OCI-LY7 (cell line): ENCODE measurements at regions not wholly inside any gene's neighbourhood (a gene's known extent, or its start where the extent isn't known, plus 50 kb on each side); places are given as distances from the start of the nearest gene placed in this dataset.

Source experiments
- BruUV-seq: library from RNA; stranded (reverse); fragments of 400-500 nt; replicated peaks from 2 replicates; lab custom pipeline; 2021; lab: Mats Ljungman, UMichigan
- CTCF ChIA-PET: fragments of 300-600 bp; sonication (Branson Sonifier 250); formaldehyde crosslinking; loops from one replicate; lab custom pipeline; 2022; ENCODE audit warnings: antibody characterized with exemption; ENCODE audit not compliant: unreplicated experiment; lab: Charles Lee
- POLR2A ChIA-PET: fragments of 300-600 bp; sonication (Branson Sonifier 250); formaldehyde crosslinking; loops from one replicate; lab custom pipeline; 2022; ENCODE audit warnings: antibody characterized with exemption; lab: Charles Lee
- DNase-seq: peaks from one replicate; pipeline ENCODE4 v3.0.0-alpha.2; 2015; ENCODE audit warnings: low spot score
- H2AFZ ChIP-seq: fragments of 200-600 bp; sonication (generic), shearing (Covaris generic); 2 replicates; pipeline ENCODE4 v1.6.1; 2014; ENCODE audit warnings: mild to moderate bottlenecking, antibody characterized with exemption, low read length, moderate library complexity
- H3K27ac ChIP-seq: fragments of 200-600 bp; sonication (generic); 2 replicates; pipeline ENCODE4 v1.5.1; 2014; ENCODE audit warnings: mixed run types, low read depth, mild to moderate bottlenecking, moderate library complexity, low read length, inconsistent platforms; ENCODE audit not compliant: poor library complexity, severe bottlenecking
- H3K36me3 ChIP-seq: fragments of 200-600 bp; sonication (generic); 2 replicates; pipeline ENCODE4 v1.6.1; 2014; ENCODE audit warnings: mild to moderate bottlenecking, antibody characterized with exemption, low read length, moderate library complexity, mixed read lengths; ENCODE audit not compliant: insufficient read depth
- H3K4me1 ChIP-seq: fragments of 200-600 bp; sonication (generic); 2 replicates; pipeline ENCODE4 v1.5.1; 2014; ENCODE audit warnings: mild to moderate bottlenecking, low read length; ENCODE audit not compliant: insufficient read depth, poor library complexity, severe bottlenecking
- H3K4me2 ChIP-seq: fragments of 200-600 bp; sonication (generic); 2 replicates; pipeline ENCODE4 v1.6.1; 2014; ENCODE audit warnings: mild to moderate bottlenecking, low read length
- H3K4me3 ChIP-seq: fragments of 200-600 bp; sonication (generic); 2 replicates; pipeline ENCODE4 v1.5.1; 2014; ENCODE audit warnings: mild to moderate bottlenecking, low read depth, low read length; ENCODE audit not compliant: poor library complexity, severe bottlenecking
- H3K79me2 ChIP-seq: fragments of 200-600 bp; sonication (generic); 2 replicates; pipeline ENCODE4 v1.6.1; 2016; ENCODE audit warnings: low read depth, mild to moderate bottlenecking, low read length, moderate library complexity, mixed read lengths; ENCODE audit not compliant: insufficient read depth
- H3K9me2 ChIP-seq: fragments of 200-600 bp; sonication (generic); 2 replicates; pipeline ENCODE4 v1.6.1; 2016; ENCODE audit warnings: mild to moderate bottlenecking, low read length, mixed read lengths; ENCODE audit not compliant: insufficient read depth
- H3K9me3 ChIP-seq: fragments of 200-600 bp; sonication (generic); 2 replicates; pipeline ENCODE4 v1.6.1; 2014; ENCODE audit warnings: mild to moderate bottlenecking, mixed run types, low read length, mixed read lengths
- H4K20me1 ChIP-seq: fragments of 200-600 bp; sonication (generic); 2 replicates; pipeline ENCODE4 v1.6.1; 2014; ENCODE audit warnings: mild to moderate bottlenecking, antibody characterized with exemption, low read length, moderate library complexity, mixed read lengths; ENCODE audit not compliant: insufficient read depth
- CTCF ChIP-seq: fragments of 200-600 bp; sonication (generic); conservative IDR thresholded peaks from 2 replicates; pipeline ENCODE4 v1.5.1; 2014; ENCODE audit warnings: mild to moderate bottlenecking, antibody characterized with exemption, low read length, moderate library complexity, mixed read lengths
- EZH2phosphoT487 ChIP-seq: fragments of 200-600 bp; sonication (generic); IDR thresholded peaks from 2 replicates; pipeline ENCODE4 v1.6.1; 2018; ENCODE audit warnings: low read depth, borderline replicate concordance, mild to moderate bottlenecking, mixed run types, antibody characterized with exemption, low read length, moderate library complexity, mixed read lengths
- intact Hi-C: fragments of 100-400 bp; cut with micrococcal nuclease; formaldehyde crosslinking; loops from one replicate; pipeline ENCODE4 v1.10.0; 2022; ENCODE audit not compliant: unreplicated experiment

GRCh38 chr5:173454736-173455598, 126.8 kb upstream of the STC2 start:
- H3K4me2 ChIP-seq, result no peak overlapping the region
- intact Hi-C loops, result loop anchor here (5.0 kb wide), 1 partner anchor 117 kb away; no protein-coding TSS in a partner anchor
- no peak overlapping the region for H2AFZ ChIP-seq
- BruUV-seq, result no TSS peak
- no peaks in the 10 kb centered on the region for H3K9me3 ChIP-seq
- TF ChIP-seq CTCF (no peak), EZH2phosphoT487 (no peak)
- ChIA-PET CTCF (no interaction called here), POLR2A (no interaction called here)
- no peaks in the 10 kb centered on the region for H3K79me2 ChIP-seq
- DNase-seq, result no peak
- H3K27ac ChIP-seq, result no peak overlapping the region
- H3K4me1 ChIP-seq, result no peaks in the 10 kb centered on the region
- H3K36me3 ChIP-seq, result no peaks in the 10 kb centered on the region
- no peak overlapping the region for H3K4me3 ChIP-seq
- no peaks in the 10 kb centered on the region for H4K20me1 ChIP-seq
- H3K9me2 ChIP-seq, result no peaks in the 10 kb centered on the region

GRCh38 chr5:173454361-173454735, 126.1 kb upstream of the STC2 start:
- Histone ChIP-seq H3K27ac (no peak overlapping the region), H3K4me2 (no peak overlapping the region), H4K20me1 (no peaks in the 10 kb centered on the region), H3K36me3 (no peaks in the 10 kb centered on the region), H3K4me1 (no peaks in the 10 kb centered on the region), H2AFZ (no peak overlapping the region), H3K9me3 (no peaks in the 10 kb centered on the region), H3K79me2 (no peaks in the 10 kb centered on the region), H3K9me2 (no peaks in the 10 kb centered on the region), H3K4me3 (no peak overlapping the region)
- no peak for DNase-seq
- BruUV-seq, result no TSS peak
- ChIA-PET POLR2A (no interaction called here), CTCF (no interaction called here)
- intact Hi-C loops, result loop anchor here (5.0 kb wide), 1 partner anchor 118 kb away; no protein-coding TSS in a partner anchor
- TF ChIP-seq CTCF (no peak), EZH2phosphoT487 (no peak)

DNA sequence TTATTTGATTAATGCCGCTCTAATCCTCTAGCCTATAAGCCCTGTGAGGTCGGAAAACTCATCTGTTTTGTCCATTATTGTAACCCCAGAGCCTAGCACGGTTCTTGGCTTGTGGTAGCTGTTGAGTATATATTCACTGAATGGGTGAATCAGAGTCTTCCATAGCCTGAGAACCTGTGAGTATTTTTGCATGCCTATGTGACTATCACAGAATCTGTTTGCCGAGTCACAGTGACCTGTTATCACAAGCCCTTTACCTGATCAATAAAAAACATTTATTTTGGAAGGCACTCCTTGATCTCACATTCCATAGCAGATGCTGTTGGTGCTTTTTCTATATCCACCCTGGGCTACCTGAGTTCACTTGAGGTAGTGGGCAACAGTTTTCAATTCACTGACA, 125.0 kb upstream of the STC2 start:
- intact Hi-C loops, result loop anchor here (5.0 kb wide), 1 partner anchor 119 kb away; no protein-coding TSS in a partner anchor
- CTCF ChIA-PET, result no interaction called here

More for the DNA sequence above, 125.0 kb upstream of the STC2 start:
- no peak overlapping the region for H3K4me3 ChIP-seq
- no peaks in the 10 kb centered on the region for H3K9me2 ChIP-seq
- H3K79me2 ChIP-seq, result no peaks in the 10 kb centered on the region
- no peaks in the 10 kb centered on the region for H3K36me3 ChIP-seq
- no TSS peak for BruUV-seq
- H3K4me2 ChIP-seq, result no peak overlapping the region
- DNase-seq, result no peak
- no peak overlapping the region for H2AFZ ChIP-seq
- POLR2A ChIA-PET, result no interaction called here
- no peak overlapping the region for H3K27ac ChIP-seq
- H3K4me1 ChIP-seq, result no peaks in the 10 kb centered on the region
- TF ChIP-seq CTCF (no peak), EZH2phosphoT487 (no peak)
- no peaks in the 10 kb centered on the region for H3K9me3 ChIP-seq
- H4K20me1 ChIP-seq, result no peaks in the 10 kb centered on the region
